ENCODE measurements at regions not wholly inside any gene's neighbourhood (a gene's known extent, or its start where the extent isn't known, plus 50 kb on each side); places are given as distances from the start of the nearest gene placed in this dataset.

GRCh38 chr2:70024284-70024683 lies 62.9 kb upstream of the ASPRV1 start:
- no peak for ATAC-seq
- Histone ChIP-seq H2AFZ (ENCODE audit: low read length) (no peak overlapping the region), H3K4me3 (replicated peaks in 1 of 3; ENCODE audit: insufficient read depth in 1 of 3, low read depth in 2 of 3, low read length in 3 of 3) (no peak overlapping the region), H3K4me2 (ENCODE audit: low read depth, low read length) (no peak overlapping the region), H3K79me2 (ENCODE audit: insufficient read depth, low read length) (no peaks in the 10 kb centered on the region), H3K9ac (ENCODE audit: insufficient read depth, low read depth, low read length) (no peak overlapping the region), H3K9me3 (ENCODE audit: low read length) (no peaks in the 10 kb centered on the region), H3K36me3 (replicated peaks in 1 of 2; ENCODE audit: control insufficient read depth in 1 of 2, insufficient read depth in 2 of 2, low read length in 2 of 2) (no peaks in the 10 kb centered on the region; a peak in 1 of 5 replicates), H4K20me1 (ENCODE audit: insufficient read depth, low read length) (no peaks in the 10 kb centered on the region), H3K4me1 (ENCODE audit: insufficient read depth, low read length) (no peaks in the 10 kb centered on the region; the same call in 1 of the 2 replicates), H3K27me3 (ENCODE audit: control insufficient read depth in 1 of 2, insufficient read depth in 2 of 2, low read length in 2 of 2) (no peaks in the 10 kb centered on the region), H3K27ac (ENCODE audit: extremely low read length, insufficient read depth, low read length) (no peak overlapping the region)
- BruUV-seq (replicated peaks): no TSS peak
- 92% methylated on average over 3 of the region's 3 CpGs for WGBS (ENCODE audit: low lambda C conversion rate)
- in situ Hi-C loops (cut with HindIII; ENCODE audit: extremely low pct_ligation_motif_present, low pct_unique_long_range_greater_than_20kb): no loop called here
- intact Hi-C loops (cut with micrococcal nuclease; ENCODE audit: unreplicated experiment): no loop called here
- DNase-seq (ENCODE audit: low spot score): no peak
- ChIA-PET CTCF (ENCODE audit: low intra/inter-chr PET ratio, low total read pairs) (no interaction called here), POLR2A (no interaction called here)
- TF ChIP-seq TEAD3 (CRISPR knock-in tag; optimal IDR thresholded peaks at IDR 0.05; ENCODE audit: borderline replicate concordance): no peak
- no peak for TF ChIP-seq SRF (IDR thresholded peaks at IDR 0.05; ENCODE audit: low read depth, low read length)
- no peak for TF ChIP-seq ZMYM3 (CRISPR knock-in tag; IDR thresholded peaks at IDR 0.05)
- TF ChIP-seq KLF9 (CRISPR knock-in tag; IDR thresholded peaks at IDR 0.05; ENCODE audit: low read depth): no peak
- FAIRE-seq: no peak

- H2AFZ ChIP-seq (ENCODE audit: low read length): no peak overlapping the region
- no peak for DNase-seq (ENCODE audit: low spot score)
- no peaks in the 10 kb centered on the region for H3K9me3 ChIP-seq (ENCODE audit: low read length)
- H3K9ac ChIP-seq (ENCODE audit: insufficient read depth, low read depth, low read length): no peak overlapping the region
- no peaks in the 10 kb centered on the region for H3K79me2 ChIP-seq (ENCODE audit: insufficient read depth, low read length)
- CTCF ChIA-PET (ENCODE audit: low intra/inter-chr PET ratio, low total read pairs): no interaction called here
- no peaks in the 10 kb centered on the region for H3K27me3 ChIP-seq (ENCODE audit: control insufficient read depth in 1 of 2, insufficient read depth in 2 of 2, low read length in 2 of 2)
- in situ Hi-C loops (cut with HindIII; ENCODE audit: extremely low pct_ligation_motif_present, low pct_unique_long_range_greater_than_20kb): no loop called here
- peaks cover 10% of the 10 kb centered on the region for H3K4me1 ChIP-seq (ENCODE audit: insufficient read depth, low read length)
- no peak for FAIRE-seq
- 0 out of 5 replicates have a peak, but pooled peaks cover 0 to 2% of the 10 kb centered on the region in 2 experiments for H3K36me3 ChIP-seq (replicated peaks in 1 of 2; ENCODE audit: control insufficient read depth in 1 of 2, insufficient read depth in 2 of 2, low read length in 2 of 2)
- no TSS peak for BruUV-seq (replicated peaks)
- no peak overlapping the region for H3K4me2 ChIP-seq (ENCODE audit: low read depth, low read length)
- WGBS (ENCODE audit: low lambda C conversion rate): 78% methylated on average over 2 of the region's 2 CpGs
- no peak overlapping the region for H3K4me3 ChIP-seq (replicated peaks in 1 of 3; ENCODE audit: insufficient read depth in 1 of 3, low read depth in 2 of 3, low read length in 3 of 3)
- intact Hi-C loops (cut with micrococcal nuclease; ENCODE audit: unreplicated experiment): no loop called here
- H3K27ac ChIP-seq (ENCODE audit: extremely low read length, insufficient read depth, low read length): no peak overlapping the region
- ATAC-seq: no peak
- no peak for TF ChIP-seq ZFY (CRISPR knock-in tag; IDR thresholded peaks at IDR 0.05)
- no peak for TF ChIP-seq NR3C1 (CRISPR knock-in tag; IDR thresholded peaks at IDR 0.05)
- TF ChIP-seq RBM39 (IDR thresholded peaks at IDR 0.05; ENCODE audit: low read depth, low read length, poor library complexity, severe bottlenecking): no peak
- TF ChIP-seq RFX3 (CRISPR knock-in tag; IDR thresholded peaks at IDR 0.05): no peak
- TF ChIP-seq ZNF780A (CRISPR knock-in tag; IDR thresholded peaks at IDR 0.05): no peak
- H4K20me1 ChIP-seq (ENCODE audit: insufficient read depth, low read length): no peaks in the 10 kb centered on the region
- POLR2A ChIA-PET: no interaction called here
Observed at GRCh38 chr2:70019096-70019495, 57.7 kb upstream of the ASPRV1 start.

Data from HepG2 (cell line).